GM18951 (cell line): ENCODE measurements at regions not wholly inside any gene's neighbourhood (a gene's known extent, or its start where the extent isn't known, plus 50 kb on each side); places are given as distances from the start of the nearest gene placed in this dataset.
"Not testable (repeated sequence)": the region's sequence is repeated elsewhere in the genome, so short reads cannot be mapped to it uniquely, and the experiment has no call there.

Experiments
- POLR2A ChIP-seq: IDR thresholded peaks from 4 replicates; pipeline ENCODE4 v1.6.1; 2011; ENCODE audit warnings: mild to moderate bottlenecking; ENCODE audit not compliant: insufficient read length, insufficient read depth; ENCODE audit errors: extremely low read depth
- in situ Hi-C: fragments of 300-500 bp; cut with MboI; formaldehyde crosslinking; loops from one replicate; pipeline ENCODE4 v1.12.0; 2022; ENCODE audit warnings: low sequenced_read_pairs, mixed read lengths, inconsistent platforms; ENCODE audit not compliant: unreplicated experiment

DNA sequence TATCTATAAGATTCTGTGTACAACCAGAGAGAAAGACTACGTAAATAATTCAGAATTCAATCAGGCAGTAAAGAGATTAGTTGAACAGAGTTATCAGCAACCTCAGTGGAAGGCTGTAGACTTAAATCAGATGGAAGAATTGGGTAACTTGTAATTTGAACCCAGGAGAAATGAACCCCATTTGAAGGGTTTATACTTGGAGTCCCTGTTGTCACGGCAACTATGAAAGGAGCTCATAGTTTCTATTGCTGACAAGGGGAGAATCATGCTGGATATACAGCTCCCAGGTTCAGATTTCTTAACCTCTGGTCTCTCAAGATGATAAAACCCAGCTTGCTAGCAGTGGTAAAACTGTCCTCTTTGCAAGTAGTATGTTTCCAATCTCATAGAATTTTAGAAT, 54.4 kb upstream of the BMP4 start:
- no peak for TF ChIP-seq POLR2A
- in situ Hi-C loops: no loop called here

- in situ Hi-C loops: no loop called here
- no peak for TF ChIP-seq POLR2A
Measured at GRCh38 chr14:54023027-54023426, 66.4 kb upstream of the BMP4 start.

DNA sequence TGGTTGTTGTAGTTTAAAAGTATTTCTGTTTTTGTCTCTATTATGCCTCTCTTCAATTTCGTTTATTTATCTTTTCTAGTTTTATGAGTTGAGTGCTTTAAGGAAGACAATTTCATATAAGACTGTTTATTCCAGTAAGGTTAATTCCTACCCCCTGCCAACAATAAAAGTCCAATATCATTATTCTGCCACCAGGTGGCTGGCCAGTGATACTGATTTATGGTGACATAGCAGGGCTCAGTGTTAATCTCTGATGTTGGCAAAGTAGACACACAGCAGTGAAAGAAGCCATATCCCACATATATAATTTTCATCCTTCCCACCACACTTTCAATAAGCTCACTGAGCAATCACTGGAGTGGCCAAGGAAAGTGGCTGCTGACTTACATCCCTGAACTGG, 69.0 kb upstream of the BMP4 start:
- TF ChIP-seq POLR2A: no peak
- in situ Hi-C loops: no loop called here

GRCh38 chr14:54026671-54027070, 70.0 kb upstream of the BMP4 start:
- in situ Hi-C loops: no loop called here
- TF ChIP-seq POLR2A: no peak

DNA sequence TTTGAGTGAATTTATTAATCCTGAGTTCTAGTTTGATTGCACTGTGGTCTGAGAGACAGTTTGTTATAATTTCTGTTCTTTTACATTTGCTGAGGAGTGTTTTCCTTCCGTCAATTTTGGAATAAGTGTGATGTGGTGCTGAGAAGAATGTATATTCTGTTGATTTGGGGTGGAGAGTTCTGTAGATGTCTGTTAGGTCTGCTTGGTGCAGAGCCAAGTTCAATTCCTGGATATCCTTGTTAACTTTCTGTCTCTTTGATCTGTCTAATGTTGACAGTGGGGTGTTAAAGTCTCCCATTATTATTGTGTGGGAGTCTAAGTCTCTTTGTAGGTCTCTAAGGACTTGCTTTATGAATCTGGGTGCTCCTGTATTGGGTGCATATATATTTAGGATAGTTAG, 74.4 kb upstream of the BMP4 start:
- in situ Hi-C loops: not testable (repeated sequence)

- in situ Hi-C loops: not testable (repeated sequence)
Measured at GRCh38 chr14:54033285-54033684, 76.7 kb upstream of the BMP4 start.

- in situ Hi-C loops: no loop called here
- TF ChIP-seq POLR2A: no peak
Measured at GRCh38 chr14:54038724-54039123, 82.1 kb upstream of the BMP4 start.

GRCh38 chr14:54039311-54039710, 82.7 kb upstream of the BMP4 start:
- no peak for TF ChIP-seq POLR2A
- in situ Hi-C loops: no loop called here

DNA sequence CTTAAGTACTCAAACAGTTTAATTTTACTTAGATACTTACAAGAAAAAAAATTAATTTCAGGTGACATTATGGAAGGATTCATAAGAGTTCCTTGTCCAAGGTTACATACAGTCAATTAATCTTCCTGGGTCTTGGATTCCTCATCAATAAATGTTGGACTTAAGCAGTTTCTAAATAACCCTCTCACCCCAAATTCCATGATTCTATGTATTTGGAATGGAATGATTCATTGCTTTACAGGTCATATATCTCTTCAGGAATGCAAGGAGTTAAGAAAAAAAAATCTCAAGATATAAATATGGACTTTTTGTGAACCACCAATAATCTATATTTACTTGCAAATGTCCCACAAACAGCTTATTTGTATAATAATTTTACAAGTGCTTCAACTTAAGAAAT, 84.2 kb upstream of the BMP4 start:
- TF ChIP-seq POLR2A: no peak
- in situ Hi-C loops: no loop called here

GRCh38 chr14:54046250-54046649, 89.6 kb upstream of the BMP4 start:
- no peak for TF ChIP-seq POLR2A
- in situ Hi-C loops: no loop called here

DNA sequence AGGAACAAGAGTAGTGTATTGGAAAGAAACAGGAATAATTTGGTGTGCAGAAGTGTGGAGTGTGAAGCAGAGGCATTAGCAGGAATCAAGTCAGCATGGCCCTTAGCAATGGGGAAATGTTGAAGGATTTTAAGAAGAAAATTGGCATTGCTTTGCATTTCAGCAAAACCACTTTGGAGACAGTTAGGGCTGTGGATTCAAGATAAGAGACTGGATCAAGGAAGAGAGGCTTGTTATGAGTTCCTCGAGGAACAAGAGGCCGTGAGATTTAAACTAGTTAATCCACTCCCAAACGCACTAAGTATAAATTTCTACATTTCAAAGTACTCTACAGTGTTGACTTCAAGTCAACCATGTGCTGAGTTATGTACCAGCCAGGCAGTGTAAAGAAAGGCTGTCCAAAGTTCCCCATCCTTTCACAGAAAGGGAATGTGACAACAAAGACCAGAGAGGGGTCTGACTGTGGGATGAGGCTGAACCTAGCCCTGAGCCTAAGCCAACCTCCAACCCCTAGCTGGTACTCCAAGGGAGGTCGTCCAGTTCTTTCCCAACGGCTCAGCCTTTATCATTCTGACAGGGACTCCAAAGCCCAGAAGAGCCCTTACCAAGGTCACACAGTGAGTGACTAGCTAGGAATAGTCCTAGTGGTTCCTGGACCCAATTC, 91.2 kb upstream of the BMP4 start:
- TF ChIP-seq POLR2A: no peak
- in situ Hi-C loops: no loop called here

GRCh38 chr14:54048311-54048710, 91.7 kb upstream of the BMP4 start:
- no peak for TF ChIP-seq POLR2A
- in situ Hi-C loops: no loop called here

DNA sequence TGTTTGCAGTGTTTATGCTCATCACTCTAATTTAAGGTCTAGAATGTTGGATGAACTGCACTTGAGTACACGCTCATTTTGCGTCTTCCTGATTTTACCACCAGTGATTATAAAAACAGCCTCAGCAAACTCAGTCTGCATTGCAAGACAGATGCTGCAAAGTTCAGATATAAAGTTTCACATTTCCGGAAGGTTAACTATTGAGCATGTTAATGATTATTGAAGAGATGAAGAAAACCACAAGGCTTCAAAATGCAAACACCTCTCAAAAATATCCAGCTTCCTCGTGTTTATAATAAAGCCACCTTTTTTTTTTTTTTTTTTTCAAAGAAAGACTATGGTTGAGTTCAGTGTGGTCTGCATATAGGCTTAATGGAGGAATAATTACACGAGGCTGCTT, 92.1 kb upstream of the BMP4 start:
- no peak for TF ChIP-seq POLR2A
- in situ Hi-C loops: no loop called here

- no peak for TF ChIP-seq POLR2A
- in situ Hi-C loops: no loop called here
Measured at GRCh38 chr14:54050759-54051158, 94.1 kb upstream of the BMP4 start.
